Activated CD8-positive, alpha-beta memory T cell treated with anti-CD3 and anti-CD28 coated beads for 48 hours (primary cell): ENCODE measurements at regions not wholly inside any gene's neighbourhood (a gene's known extent, or its start where the extent isn't known, plus 50 kb on each side); places are given as distances from the start of the nearest gene placed in this dataset.
"Not testable (repeated sequence)": the region's sequence is repeated elsewhere in the genome, so short reads cannot be mapped to it uniquely, and the experiment has no call there.

Experiments used
- DNase-seq, 3 experiments: peaks; one replicate each; pipeline ENCODE4 v3.0.0-alpha.2; 2020; ENCODE audit warnings: low read depth in 2 of 3, low spot score in 2 of 3

- no peak for DNase-seq
Observed at GRCh38 chr2:22037274-22037673, 913.5 kb downstream of the TDRD15 start.

DNA sequence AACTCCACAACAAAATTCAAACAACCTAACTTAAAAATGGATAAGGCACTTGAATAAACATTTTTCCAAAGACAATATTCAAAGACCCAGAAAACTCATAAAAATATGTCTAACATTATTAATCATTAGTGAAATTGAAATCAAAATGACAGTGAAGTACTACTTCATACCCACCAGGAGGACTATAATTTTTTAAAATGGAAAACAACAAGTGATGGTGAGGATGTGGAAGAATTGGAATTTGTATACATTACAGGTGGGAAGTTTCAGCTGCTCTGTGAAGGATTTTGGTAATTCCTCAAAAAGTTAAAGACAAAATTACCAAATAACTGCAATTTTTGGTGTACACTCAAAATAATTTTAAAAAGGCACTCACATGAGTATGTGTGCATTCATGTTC, 920.0 kb downstream of the TDRD15 start:
- no peak for DNase-seq

- DNase-seq: no peak
Observed at GRCh38 chr2:22055784-22056620, 932.2 kb downstream of the TDRD15 start.

DNA sequence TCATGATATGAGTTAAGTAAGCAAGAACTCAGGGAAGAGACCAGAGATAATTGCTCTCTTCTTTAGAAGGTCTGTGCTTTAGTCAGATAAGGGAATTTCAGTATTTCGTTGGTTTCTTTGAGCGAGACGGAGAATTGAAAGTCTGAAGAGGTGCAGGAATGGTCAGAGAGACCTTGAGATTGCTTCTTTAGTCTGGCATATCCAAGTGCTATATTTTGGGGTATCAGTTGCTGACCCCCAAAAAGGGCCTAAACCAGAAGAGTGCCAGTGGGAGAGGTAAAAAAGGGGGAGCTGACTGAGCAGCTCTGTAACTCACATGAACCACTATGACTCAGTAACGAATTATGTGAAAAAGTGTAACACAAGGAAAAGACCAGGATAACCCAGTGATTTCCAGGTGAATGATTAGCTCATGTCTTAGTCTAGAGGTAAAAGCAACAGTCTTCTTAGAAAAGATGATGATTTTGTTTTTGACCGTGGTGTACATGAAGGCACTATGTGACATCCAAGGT, 932.9 kb downstream of the TDRD15 start:
- DNase-seq: no peak

GRCh38 chr2:22062679-22063078, 938.9 kb downstream of the TDRD15 start:
- DNase-seq: no peak

DNA sequence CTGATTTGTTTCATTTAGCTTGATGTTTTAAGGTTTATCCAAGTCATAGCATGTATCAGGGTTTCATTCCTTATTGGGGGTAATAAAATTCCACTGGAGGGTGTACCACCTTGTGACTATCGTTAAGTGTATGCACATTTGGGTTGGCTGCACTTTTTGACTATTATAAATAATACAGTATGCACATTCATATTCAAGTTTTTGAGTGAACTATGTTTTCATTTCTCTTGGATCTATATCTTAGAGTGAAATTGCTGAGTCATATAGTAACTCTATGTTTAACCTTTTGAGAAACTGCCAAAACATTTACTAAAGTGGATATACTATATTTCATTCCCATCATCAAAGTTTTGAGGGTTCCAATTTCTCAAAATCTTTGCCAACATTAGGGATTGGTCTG, 952.7 kb downstream of the TDRD15 start:
- DNase-seq: no peak

GRCh38 chr2:22078701-22079100, 954.9 kb downstream of the TDRD15 start:
- DNase-seq: no peak

DNA sequence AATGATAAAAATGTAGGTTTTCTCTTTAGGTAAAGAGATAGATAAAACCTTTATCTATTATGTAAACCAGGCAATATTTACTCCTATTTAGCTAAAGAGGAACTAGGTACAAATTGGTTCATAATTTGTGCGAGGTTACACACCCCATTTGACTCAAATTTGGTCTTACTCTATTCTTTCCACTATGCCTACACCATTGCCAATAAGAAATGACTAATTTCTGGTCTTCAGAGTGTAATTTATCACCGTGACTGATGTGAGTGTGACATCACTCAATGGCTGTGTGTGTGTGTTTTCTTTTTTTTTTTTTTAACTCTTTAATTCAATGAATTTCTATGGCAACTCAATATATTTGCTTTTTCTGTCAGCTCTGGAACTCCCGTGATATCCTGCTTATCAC, 955.8 kb downstream of the TDRD15 start:
- no peak for DNase-seq

DNA sequence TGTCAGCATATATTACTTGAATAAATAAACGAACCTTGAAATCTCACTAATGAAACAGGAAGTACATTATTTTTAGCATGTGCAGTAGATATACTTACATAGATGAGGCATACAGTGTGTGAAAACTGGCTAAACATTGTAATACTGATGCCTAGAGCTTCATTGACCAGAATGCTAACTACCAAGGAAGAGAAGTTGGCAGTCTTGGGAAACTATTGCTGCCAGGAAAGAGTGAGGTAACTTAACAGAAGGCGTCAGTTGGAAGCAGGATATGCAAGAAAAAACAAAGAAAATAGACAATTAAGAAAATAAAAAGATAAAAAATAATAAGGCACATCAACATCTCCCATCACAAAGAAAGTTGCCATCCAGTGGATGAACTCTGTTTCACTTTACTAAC, 963.0 kb downstream of the TDRD15 start:
- DNase-seq: no peak

- not testable (repeated sequence) for DNase-seq
Observed at GRCh38 chr2:22103617-22104016, 979.8 kb downstream of the TDRD15 start.

DNA sequence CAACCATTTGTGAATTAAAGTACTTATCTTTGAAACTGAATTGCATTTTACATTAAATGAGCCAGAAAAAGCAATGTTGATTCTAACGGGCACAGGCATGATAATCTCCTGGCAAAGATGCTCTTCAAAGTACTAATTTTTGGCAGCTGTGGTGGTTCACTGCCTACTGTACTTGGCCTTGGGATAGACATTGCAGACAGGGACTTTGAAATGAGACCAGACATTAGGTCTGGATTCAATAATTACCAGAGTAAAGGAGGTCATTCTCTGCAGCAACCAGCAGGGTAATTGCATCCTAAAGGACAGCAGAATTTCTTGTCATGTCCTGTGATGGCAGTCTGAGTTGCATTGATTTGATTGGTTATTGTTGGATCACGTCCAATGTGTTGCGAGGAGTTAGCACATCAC, 986.5 kb downstream of the TDRD15 start:
- no peak for DNase-seq

DNA sequence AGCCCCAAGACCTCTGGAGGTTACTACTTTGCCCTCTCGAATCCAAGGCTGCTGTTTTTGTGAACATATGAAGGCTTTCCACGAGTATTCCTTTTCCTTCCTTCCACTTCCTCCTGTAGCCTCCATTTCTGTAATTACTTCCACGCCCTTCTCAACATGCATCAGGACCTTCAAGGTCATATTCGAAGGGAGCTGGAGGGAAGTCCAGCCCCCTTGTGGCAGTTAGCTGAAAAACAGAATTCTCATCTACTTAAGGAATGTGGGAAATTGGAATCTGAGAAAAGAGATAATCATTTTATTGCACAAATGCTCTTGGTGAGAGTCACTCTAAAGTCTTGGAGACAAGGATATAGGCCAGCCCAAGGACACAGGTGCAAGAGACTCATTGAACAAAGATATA, 1000.2 kb downstream of the TDRD15 start:
- no peak for DNase-seq

DNA sequence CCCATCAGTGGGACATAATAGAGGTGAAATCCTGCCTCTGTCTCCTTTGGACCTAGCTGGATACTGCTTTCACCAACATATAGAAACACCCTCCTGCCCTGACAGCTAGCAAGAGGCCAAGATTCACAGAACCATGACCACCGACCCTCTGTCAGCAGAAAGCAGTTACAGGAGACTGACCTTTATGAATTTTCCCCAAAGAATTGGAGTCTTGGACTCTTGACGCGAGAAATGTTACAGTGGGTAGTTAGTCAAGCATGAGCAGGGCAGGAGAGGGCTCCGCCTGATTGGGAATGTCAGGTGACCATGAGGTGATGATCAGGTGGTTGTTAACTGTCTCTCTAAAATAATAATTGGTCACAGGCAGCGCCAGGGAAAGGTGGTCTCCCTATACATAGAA, 1002.3 kb downstream of the TDRD15 start:
- no peak for DNase-seq

GRCh38 chr2:22126978-22127377, 1003.2 kb downstream of the TDRD15 start:
- no peak for DNase-seq

DNA sequence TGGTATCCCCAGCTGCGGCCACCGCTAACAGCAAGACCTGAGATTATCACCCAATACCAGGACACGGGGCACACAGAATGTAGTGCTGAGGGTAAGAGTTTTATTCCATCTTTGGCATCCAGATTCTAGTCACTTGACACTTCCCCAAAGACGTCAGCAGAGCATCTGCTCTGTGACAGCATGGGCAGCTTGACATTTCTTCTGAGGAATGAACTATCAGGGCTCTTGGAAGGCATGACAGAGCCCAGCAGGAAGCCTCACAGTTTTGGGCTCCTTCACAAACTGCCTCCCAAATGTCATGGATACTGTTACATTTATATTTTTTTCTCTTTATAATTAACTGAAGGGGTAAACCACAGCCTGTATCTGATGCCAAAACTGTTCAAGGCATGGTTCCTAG, 1010.7 kb downstream of the TDRD15 start:
- DNase-seq: no peak

- no peak for DNase-seq
Observed at GRCh38 chr2:22136446-22136845, 1012.7 kb downstream of the TDRD15 start.

GRCh38 chr2:22143840-22144239, 1020.1 kb downstream of the TDRD15 start:
- no peak for DNase-seq

DNA sequence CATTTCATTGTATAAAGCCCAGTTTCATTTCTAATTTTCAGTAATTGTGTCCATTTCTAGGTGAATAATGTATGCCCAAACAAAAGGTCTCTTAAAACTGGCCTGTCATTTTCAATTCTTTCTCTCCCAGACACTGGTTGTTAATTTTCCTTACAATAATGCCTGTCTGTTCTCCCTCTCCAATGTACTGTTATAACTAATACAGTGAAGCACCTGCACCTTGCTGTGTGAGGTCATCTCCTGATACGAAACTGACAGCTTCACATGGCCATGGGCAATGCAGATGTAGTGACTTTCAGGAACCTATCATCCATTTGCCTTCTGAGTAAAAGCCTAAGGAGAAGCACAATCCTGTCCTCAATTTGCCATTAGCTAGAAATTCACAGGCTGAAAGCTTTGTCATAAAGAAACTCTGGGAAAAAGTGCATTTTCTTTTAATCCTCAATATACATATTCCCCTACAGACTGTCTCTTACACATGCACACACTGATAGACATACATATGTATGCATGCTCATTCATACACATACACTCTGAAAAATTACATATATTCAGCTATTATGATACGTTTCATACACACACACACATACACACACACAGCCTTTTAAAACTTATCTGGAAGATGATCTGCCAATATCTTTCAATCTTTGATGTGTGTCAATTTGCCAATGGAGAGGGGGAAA, 1030.3 kb downstream of the TDRD15 start:
- DNase-seq: no peak

DNA sequence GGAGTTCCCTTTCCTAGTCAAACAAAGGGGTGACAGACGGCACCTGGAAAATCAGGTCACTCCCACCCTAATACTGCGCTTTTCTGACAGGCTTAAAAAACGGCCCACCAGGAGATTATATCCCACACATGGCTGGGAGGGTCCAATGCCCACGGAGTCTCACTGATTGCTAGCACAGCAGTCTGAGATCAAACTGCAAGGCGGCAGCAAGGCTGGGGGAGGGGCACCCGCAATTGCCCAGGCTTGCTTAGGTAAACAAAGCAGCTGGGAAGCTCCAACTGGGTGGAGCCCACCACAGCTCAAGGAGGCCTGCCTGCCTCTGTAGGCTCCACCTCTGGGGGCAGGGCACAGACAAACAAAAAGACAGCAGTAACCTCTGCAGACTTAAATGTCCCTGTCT, 1032.9 kb downstream of the TDRD15 start:
- DNase-seq: not testable (repeated sequence)

GRCh38 chr2:22167256-22167655, 1043.5 kb downstream of the TDRD15 start:
- DNase-seq: no peak

GRCh38 chr2:22175003-22175402, 1051.2 kb downstream of the TDRD15 start:
- DNase-seq: no peak

DNA sequence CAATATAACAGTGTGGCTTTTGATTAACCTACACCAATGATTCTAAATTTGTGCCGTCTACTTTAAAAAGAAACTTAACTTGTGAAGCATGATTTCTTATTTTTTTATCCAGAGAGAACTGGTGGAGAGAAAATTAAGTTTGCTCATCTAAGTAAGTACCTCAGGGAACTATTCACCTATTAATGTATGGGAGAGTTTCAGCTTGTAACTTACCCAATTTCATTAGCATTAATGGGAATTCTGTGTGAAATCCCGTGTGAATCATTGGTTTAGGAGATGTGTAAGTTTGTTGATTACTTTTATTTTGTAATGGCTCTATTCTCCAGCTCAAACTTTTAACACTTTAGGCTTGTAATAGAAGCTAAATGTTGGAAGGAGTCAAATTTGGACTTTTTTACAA, 1061.5 kb downstream of the TDRD15 start:
- DNase-seq: no peak
